Suprapubic skin (tissue), 4 donors: ENCODE measurements at regions not wholly inside any gene's neighbourhood (a gene's known extent, or its start where the extent isn't known, plus 50 kb on each side); places are given as distances from the start of the nearest gene placed in this dataset.

Experiments used
- DNase-seq, 2 donors: peaks; one replicate each; pipeline ENCODE4 v3.0.0-alpha.2; 2019; ENCODE audit warnings: low spot score in 2 of 2
- H3K27ac ChIP-seq: fragments of 200-600 bp; sonication (generic); one replicate; pipeline ENCODE4 v1.5.1; 2019
- H3K27me3 ChIP-seq: fragments of 200-600 bp; sonication (generic); one replicate; pipeline ENCODE4 v1.5.1; 2019
- H3K36me3 ChIP-seq: fragments of 200-600 bp; sonication (generic); one replicate; pipeline ENCODE4 v1.5.1; 2019
- H3K4me1 ChIP-seq: fragments of 200-600 bp; sonication (generic); one replicate; pipeline ENCODE4 v1.5.1; 2019
- H3K4me3 ChIP-seq: fragments of 200-600 bp; sonication (generic); one replicate; pipeline ENCODE4 v1.5.1; 2019; ENCODE audit warnings: mild to moderate bottlenecking
- H3K9me3 ChIP-seq: fragments of 200-600 bp; sonication (generic); one replicate; pipeline ENCODE4 v1.5.1; 2019
- EP300 ChIP-seq: sonication (generic); formaldehyde crosslinking; IDR thresholded peaks from one replicate; pipeline ENCODE4 v1.6.1; 2017; ENCODE audit warnings: antibody characterized with exemption
- POLR2A ChIP-seq, 2 donors: fragments of 450-650 bp; IDR thresholded peaks; one replicate each; pipeline ENCODE4 v1.6.1; 2017; ENCODE audit warnings: antibody characterized with exemption in 2 of 2, mild to moderate bottlenecking in 2 of 2, moderate library complexity in 2 of 2
- POLR2AphosphoS5 ChIP-seq, 3 donors: sonication (generic); formaldehyde crosslinking; IDR thresholded peaks; one replicate each; pipeline ENCODE4 v1.6.1; 2017; ENCODE audit warnings: antibody characterized with exemption in 3 of 3
- WGBS: methylation state at CpG from one replicate; pipeline ENCODE4 v1.1.5; 2018; 5-methylcytosine and 5-hydroxymethylcytosine counted together
- TF ChIP-seq, protein P1 (sequence below), 2 donors: fragments of 200-600 bp in 1 of 2; fragments of 450-650 bp in 1 of 2; sonication (generic) in 1 of 2; IDR thresholded peaks; one replicate each; pipeline ENCODE4 v1.5.1; 2016 to 2019; ENCODE audit warnings: antibody characterized with exemption in 2 of 2, mild to moderate bottlenecking in 1 of 2, moderate library complexity in 1 of 2

DNA sequence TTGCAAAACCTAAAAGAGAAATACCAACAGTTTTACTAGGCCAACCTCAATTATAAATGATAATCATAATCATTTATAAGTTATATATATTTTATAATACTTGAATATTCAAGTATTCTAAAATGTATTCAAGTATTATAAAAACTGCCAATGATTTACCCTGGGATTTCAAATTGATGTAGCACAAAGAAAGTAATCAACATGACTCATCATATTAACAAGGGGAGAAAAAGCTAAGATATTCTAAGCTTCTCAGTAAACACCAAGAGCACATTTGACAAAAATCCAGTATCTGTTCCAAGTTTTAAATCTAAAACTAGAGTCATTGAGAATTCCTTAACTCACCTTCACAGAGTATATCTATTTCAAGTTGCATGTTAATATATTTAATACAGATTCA lies 56.1 kb downstream of the CAPZA3 start:
- no peak for DNase-seq
- TF ChIP-seq POLR2AphosphoS5 (IDR thresholded peaks at IDR 0.05) (no peak), POLR2A (IDR thresholded peaks at IDR 0.05) (no peak), EP300 (no peak)
- TF ChIP-seq, protein P1, sequence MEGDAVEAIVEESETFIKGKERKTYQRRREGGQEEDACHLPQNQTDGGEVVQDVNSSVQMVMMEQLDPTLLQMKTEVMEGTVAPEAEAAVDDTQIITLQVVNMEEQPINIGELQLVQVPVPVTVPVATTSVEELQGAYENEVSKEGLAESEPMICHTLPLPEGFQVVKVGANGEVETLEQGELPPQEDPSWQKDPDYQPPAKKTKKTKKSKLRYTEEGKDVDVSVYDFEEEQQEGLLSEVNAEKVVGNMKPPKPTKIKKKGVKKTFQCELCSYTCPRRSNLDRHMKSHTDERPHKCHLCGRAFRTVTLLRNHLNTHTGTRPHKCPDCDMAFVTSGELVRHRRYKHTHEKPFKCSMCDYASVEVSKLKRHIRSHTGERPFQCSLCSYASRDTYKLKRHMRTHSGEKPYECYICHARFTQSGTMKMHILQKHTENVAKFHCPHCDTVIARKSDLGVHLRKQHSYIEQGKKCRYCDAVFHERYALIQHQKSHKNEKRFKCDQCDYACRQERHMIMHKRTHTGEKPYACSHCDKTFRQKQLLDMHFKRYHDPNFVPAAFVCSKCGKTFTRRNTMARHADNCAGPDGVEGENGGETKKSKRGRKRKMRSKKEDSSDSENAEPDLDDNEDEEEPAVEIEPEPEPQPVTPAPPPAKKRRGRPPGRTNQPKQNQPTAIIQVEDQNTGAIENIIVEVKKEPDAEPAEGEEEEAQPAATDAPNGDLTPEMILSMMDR (IDR thresholded peaks at IDR 0.05), result no peak
- no peaks in the 10 kb centered on the region for H3K36me3 ChIP-seq
- no peaks in the 10 kb centered on the region for H3K27me3 ChIP-seq
- peaks cover 3% of the 10 kb centered on the region for H3K9me3 ChIP-seq
- no peak overlapping the region for H3K27ac ChIP-seq
- no peaks in the 10 kb centered on the region for H3K4me1 ChIP-seq
- H3K4me3 ChIP-seq, result no peak overlapping the region

DNA sequence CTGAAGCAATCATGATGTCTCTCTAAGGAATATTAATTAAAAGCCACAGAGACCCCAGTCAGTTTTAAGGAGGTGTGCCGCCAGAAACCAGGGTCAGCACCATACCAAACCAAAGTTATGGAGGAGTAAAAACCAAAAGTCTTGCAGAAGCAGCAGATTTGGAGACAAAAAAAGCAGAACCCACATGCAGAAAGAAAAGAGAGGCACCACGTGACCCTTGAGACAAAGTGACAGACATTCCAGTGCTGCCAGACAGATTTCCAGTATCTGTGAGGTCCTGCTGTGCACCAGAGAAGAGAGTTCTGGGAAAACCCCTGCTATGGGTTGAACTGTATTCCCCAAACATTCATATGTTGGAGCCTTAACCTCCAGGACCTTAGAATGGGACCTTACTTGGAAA lies 59.7 kb downstream of the CAPZA3 start:
- Histone ChIP-seq H3K27ac (no peak overlapping the region), H3K27me3 (no peaks in the 10 kb centered on the region), H3K4me3 (no peak overlapping the region), H3K9me3 (no peaks in the 10 kb centered on the region), H3K36me3 (no peaks in the 10 kb centered on the region), H3K4me1 (no peaks in the 10 kb centered on the region)
- 96% methylated on average over 2 of the region's 2 CpGs for WGBS
- TF ChIP-seq, protein P1 (IDR thresholded peaks at IDR 0.05), result no peak
- no peak for TF ChIP-seq EP300
- TF ChIP-seq POLR2AphosphoS5 (IDR thresholded peaks at IDR 0.05), result no peak
- no peak for TF ChIP-seq POLR2A (IDR thresholded peaks at IDR 0.05)
- no peak for DNase-seq

DNA sequence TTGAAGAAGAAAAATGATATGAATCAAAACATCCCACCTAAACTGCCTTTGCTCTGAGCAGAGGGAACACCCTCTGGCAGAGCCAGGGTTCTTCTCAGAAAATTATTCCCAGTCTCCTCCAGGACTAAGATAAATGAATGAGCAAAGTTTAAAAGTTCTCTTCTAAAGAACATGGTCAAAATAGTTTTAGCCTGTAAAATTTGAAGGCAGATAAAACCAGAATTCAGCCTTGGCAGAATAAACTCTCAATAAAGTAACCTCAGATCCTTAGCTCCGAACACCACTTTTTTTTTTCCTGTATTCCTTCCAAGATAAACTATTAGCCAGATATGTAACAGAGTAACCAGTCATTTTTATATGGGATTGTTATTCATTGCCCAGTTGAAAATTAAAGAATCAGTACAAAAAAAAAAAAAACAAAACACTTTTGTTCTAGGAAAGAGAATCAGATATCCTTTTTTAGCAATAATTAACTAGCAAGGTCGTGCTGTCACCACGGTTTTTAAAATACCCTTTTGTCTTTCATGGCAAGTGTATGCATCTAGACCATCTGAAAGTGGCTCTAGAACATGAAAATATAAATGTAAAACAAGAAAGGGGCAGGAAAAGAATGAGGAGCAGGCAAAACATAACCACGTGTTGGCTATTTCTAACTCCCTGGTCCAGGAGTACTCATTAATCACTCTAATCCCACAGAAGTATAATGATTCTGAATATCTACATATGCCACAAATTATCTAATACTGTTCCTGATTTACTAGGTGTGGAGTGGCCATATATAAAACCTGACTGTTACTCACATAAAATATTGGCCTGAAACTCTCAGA lies 60.8 kb downstream of the CAPZA3 start:
- no peaks in the 10 kb centered on the region for H3K27me3 ChIP-seq
- H3K9me3 ChIP-seq, result no peaks in the 10 kb centered on the region
- H3K4me3 ChIP-seq, result no peak overlapping the region
- no peaks in the 10 kb centered on the region for H3K36me3 ChIP-seq
- DNase-seq, result no peak
- TF ChIP-seq POLR2AphosphoS5 (IDR thresholded peaks at IDR 0.05) (no peak), POLR2A (IDR thresholded peaks at IDR 0.05) (no peak), EP300 (no peak)
- TF ChIP-seq, protein P1 (IDR thresholded peaks at IDR 0.05), result no peak
- H3K27ac ChIP-seq, result no peak overlapping the region
- 27% methylated on average over 4 of the region's 4 CpGs for WGBS
- H3K4me1 ChIP-seq, result no peaks in the 10 kb centered on the region

DNA sequence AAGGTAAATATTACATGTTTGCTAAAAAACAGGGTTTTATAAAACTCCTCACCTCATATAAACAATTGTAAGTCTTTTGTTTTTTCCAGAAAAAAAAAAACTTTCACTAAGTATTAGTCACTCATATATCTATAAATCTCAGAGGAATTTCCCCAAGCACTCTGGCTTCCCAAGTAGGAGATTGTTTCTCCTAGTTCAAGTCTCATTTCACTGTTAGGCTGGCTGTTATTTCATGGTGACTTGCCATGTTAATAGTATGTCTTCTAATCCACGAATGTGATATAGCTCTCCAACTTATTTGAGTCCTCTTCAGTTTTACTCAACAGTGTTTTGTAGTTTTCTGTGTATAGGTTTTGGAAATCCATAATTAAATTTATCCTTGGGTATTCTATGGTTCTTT lies 61.6 kb downstream of the CAPZA3 start:
- H3K9me3 ChIP-seq, result no peaks in the 10 kb centered on the region
- 71% methylated on average over 1 of the region's 1 CpG for WGBS
- no peak for DNase-seq
- H3K27ac ChIP-seq, result no peak overlapping the region
- H3K27me3 ChIP-seq, result no peaks in the 10 kb centered on the region
- no peaks in the 10 kb centered on the region for H3K4me1 ChIP-seq
- TF ChIP-seq POLR2AphosphoS5 (IDR thresholded peaks at IDR 0.05), result no peak
- no peak for TF ChIP-seq EP300
- TF ChIP-seq POLR2A (IDR thresholded peaks at IDR 0.05), result no peak
- TF ChIP-seq, protein P1 (IDR thresholded peaks at IDR 0.05), result no peak
- no peaks in the 10 kb centered on the region for H3K36me3 ChIP-seq
- H3K4me3 ChIP-seq, result no peak overlapping the region

DNA sequence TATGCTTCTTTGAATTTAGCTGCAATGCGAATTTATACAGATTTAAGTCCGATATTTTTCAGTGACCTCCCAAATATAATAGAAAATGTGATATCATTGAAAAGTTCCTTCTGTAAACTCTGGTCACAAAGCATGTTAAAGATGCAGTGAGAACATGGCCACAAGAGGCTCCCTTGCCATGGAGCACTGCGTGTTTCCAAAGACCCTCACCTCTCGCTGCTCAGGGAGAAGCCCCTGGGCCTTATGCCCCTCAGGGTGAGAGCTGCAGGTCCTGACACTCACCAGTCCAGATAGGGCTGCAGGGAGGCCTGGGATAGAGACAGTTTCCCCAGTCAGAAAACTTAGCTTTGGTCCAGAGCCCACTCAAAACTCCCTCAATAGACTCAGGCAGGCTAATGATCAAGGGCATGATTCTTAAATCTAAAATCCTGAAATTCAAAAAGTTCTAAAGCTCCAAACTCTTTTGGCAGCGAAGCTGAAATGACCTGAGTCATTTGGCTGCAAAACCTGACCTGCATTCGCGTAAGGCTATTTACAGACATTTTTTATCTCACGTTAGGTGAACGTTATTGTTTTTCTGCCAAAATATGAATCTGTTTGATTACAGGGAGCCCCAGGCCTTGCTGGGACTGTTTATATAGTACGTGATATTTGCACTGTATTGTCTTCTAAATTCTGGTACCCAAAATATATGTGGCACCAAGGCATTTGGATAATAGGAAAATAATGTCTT lies 67.8 kb downstream of the CAPZA3 start:
- no peaks in the 10 kb centered on the region for H3K36me3 ChIP-seq
- H3K27me3 ChIP-seq, result no peaks in the 10 kb centered on the region
- no peaks in the 10 kb centered on the region for H3K4me1 ChIP-seq
- H3K4me3 ChIP-seq, result no peak overlapping the region
- DNase-seq, result no peak
- 66% methylated on average over 10 of the region's 10 CpGs for WGBS
- no peak overlapping the region for H3K27ac ChIP-seq
- no peaks in the 10 kb centered on the region for H3K9me3 ChIP-seq
- TF ChIP-seq EP300, result no peak
- TF ChIP-seq POLR2A (IDR thresholded peaks at IDR 0.05), result no peak
- TF ChIP-seq POLR2AphosphoS5 (IDR thresholded peaks at IDR 0.05), result no peak
- TF ChIP-seq, protein P1 (IDR thresholded peaks at IDR 0.05), result no peak
